HG02763 (cell line): ENCODE measurements at regions not wholly inside any gene's neighbourhood (a gene's known extent, or its start where the extent isn't known, plus 50 kb on each side); places are given as distances from the start of the nearest gene placed in this dataset.

Experiments
- ATAC-seq: cut with Tn5 transposase; IDR thresholded peaks from one replicate; pipeline ENCODE4 v1.9.1; 2021; ENCODE audit warnings: mild to moderate bottlenecking, moderate library complexity; ENCODE audit not compliant: unreplicated experiment

DNA sequence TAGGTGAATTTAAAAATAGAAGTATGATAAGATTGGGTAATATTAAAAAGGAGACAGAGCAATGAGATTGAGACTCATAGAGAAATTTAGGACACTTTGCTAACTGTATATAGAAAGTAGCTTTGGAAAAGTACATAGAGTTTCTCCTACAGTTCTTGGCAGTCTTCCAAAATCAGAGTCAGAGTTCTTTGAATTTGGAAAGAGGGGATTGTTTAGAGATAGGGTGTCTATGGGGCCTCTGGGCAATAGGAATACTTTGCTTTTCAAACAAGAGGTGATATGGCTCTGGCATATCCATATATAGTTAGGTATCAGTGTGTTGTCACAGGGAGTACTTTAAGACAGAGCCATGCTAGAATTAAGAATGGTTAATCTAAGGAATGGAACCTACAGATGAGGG lies 477.1 kb upstream of the KCNMB2 start:
- no peak for ATAC-seq

DNA sequence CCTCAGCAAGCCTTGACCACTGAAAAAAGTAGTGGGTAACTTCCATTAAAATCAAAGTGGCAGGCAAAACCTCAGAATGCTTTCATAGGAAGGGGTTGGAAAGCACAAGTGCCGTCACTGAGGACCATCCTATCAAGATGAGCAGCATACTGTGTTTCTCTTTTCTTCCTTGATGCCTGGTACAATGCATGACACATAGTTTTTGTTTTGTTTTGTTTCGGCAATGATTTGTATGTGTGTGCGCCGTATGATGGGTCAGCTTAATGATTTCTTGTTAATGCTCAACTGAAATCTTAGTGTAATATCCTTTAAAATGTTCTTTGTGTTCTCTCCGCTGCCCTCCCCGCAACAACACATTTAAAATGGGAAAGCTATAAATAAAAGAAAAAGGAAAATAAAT lies 476.4 kb upstream of the KCNMB2 start:
- ATAC-seq, result no peak

DNA sequence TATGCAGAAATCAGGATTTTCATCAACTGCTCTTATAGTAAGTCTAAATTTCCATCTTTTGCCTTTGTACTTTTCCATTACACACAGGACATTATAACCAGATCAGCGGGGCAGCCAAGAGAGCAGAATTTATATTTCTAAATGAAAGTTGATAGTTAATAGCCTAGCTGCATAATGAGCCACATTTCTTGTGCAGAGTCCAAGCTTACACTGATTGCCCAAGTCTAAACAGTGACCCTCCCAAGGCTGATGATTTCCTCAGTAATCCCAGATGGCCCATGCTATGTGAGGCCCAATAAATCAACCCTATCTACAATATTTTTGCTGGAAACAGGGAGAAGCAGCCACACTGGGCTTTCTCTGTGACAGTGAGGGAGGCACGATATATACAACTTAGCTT lies 475.8 kb upstream of the KCNMB2 start:
- no peak for ATAC-seq

DNA sequence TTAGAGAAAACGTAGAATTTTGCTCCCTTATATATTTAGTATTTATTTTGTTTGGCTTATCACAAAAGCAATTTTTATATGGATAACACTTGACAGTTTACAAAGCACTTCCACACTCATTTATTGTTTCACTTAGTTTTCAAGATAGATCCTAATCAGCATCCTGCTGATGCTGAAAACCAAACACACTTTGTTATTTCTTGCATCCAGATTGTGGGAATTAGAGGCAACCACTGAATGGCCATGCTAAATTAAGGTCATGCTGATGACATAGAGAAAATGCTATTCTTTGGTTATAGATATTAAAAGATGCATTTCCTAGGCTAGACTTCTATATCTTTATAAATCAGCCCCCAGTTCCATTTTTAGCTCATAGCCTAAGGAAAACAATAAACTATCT lies 474.1 kb upstream of the KCNMB2 start:
- no peak for ATAC-seq

GRCh38 chr3:178063461-178063860 lies 472.8 kb upstream of the KCNMB2 start:
- no peak for ATAC-seq

- no peak for ATAC-seq
These were observed 468.5 kb upstream of the KCNMB2 start for GRCh38 chr3:178067721-178068120.

GRCh38 chr3:178072391-178073305 lies 463.6 kb upstream of the KCNMB2 start:
- no peak for ATAC-seq

- no peak for ATAC-seq
These were observed 462.9 kb upstream of the KCNMB2 start for GRCh38 chr3:178073366-178073765.

DNA sequence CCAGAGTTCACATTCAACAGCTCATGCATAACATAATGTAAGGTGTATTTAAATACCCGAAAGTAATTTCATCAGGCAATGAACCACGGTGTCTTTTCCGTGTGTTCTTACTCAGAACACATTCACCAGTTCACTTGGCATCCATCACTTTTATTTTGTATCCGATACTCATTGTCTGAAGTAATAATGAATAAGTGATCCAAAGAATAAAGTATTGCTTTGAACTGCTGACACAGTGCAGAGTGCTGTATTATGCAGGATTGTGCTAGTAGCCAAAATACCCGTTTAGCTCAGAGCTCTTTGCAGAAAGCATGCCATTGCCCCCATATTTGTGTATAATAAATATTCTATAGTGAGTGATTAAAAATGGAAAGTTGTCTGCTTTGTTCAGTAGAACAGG lies 460.9 kb upstream of the KCNMB2 start:
- ATAC-seq, result no peak

GRCh38 chr3:178078953-178079352 lies 457.3 kb upstream of the KCNMB2 start:
- no peak for ATAC-seq

GRCh38 chr3:178079966-178080365 lies 456.3 kb upstream of the KCNMB2 start:
- ATAC-seq, result no peak

DNA sequence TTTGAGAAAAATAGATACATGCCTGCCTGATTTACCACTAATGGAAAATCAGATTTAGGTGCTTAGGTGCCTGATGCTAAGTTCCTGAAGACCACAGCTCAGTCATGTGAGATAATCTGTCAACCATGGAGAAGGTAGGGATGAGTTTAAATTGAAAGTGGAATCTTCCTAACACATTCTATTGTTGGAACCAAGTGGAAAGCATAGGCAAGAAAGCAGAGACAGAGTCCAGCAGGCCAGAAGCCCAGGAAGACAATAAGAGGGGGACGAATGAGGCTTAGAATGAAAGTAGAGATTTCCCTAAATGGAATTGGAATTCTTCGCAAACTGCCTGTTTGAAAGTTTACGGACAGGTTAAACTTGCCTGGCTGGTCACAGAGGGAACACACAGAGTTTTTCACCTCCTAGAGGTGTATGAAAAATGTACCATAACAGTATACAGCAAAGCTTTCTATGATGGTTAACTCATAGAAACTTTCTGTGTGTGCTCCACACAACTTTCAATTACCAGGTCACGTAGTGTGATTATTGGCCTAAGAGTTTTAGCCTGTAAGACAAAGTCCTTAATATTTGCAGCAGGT lies 453.8 kb upstream of the KCNMB2 start:
- ATAC-seq, result no peak

DNA sequence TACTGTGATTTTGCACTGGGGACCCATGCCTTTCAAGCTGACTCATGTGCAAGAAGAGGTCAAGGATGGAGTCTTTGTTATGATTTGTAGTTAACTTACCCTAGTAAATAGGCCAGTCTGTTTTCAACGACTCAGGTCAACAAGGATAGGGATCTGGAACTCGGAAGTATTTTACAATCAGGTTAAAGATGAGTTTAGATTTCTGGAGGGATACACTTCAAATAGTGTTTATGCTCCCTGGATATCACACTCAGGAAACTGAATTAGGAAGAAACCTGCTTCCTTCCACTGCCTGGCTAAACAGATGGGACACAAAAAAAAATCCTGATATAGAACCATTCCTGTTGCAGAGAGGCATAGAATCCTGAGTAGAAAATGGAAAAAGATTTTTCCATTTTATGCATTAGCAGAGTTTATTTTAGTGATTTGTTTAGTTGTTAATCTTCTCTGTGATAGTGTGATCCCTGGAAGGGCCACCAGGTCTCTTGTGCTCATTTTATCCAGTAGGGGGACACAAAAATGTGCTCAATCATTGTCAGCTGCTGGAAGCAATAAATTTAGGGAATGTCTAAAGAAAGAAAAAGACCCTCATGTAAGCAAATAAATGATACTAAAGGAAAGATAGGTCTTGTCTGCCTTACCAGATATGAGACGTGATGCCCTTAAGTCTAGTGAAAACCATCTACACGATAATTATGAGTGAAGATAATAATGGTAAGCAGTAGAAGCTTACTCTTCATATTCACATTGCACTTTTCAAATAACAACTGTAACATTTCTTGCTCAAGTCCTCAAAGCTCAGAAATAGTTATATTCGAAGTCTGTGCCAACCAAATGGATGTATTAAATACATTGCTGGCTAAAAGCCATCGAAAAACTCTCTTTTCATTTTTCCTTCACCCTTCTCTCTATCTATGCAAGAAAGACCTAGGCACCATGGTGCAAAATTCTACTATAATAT lies 452.1 kb upstream of the KCNMB2 start:
- ATAC-seq, result no peak

DNA sequence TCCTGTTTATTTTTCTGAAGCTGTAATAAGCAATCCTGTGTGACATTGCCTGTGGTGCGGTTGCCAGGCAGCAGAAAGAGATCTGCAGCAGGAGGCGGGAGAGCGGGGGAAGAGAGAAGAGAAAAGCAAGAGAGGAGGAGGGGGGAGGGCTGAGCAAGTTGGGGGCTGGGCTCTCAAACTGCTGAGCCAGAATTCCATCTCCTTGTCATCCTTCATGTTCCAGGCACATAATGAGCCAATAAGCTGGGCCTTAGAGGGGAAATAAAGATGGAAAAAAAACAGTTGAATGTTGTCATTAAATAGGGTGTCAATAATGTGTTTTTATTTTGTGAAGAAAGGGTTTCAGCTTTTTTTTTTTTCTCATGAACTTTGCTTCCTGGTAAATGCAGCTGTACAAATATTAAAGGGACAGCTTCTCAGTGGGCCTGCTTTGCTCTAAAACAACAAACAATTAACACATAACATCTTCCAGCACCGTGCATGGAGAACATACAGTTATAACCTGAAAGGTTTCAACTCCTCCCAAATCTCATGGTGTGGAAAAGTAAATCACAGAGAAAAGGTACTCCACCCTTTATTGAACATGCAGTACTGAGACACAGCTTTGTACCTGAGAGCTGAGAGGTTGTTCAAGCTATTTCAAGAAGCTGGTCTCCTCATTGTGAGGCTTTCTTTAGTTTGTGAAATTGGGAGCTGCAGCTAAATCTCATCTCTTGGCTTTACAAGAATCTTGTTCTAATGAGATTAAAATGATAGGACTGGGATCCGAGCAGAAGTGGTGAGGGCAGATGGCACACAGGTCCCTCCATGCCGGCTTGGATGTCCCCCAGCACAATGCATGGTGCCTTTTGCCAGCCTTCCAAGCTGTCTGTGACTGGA lies 451.1 kb upstream of the KCNMB2 start:
- ATAC-seq, result no peak

GRCh38 chr3:178085817-178086123 lies 450.5 kb upstream of the KCNMB2 start:
- no peak for ATAC-seq

- ATAC-seq, result no peak
These were observed 450.0 kb upstream of the KCNMB2 start for GRCh38 chr3:178086144-178086825.

DNA sequence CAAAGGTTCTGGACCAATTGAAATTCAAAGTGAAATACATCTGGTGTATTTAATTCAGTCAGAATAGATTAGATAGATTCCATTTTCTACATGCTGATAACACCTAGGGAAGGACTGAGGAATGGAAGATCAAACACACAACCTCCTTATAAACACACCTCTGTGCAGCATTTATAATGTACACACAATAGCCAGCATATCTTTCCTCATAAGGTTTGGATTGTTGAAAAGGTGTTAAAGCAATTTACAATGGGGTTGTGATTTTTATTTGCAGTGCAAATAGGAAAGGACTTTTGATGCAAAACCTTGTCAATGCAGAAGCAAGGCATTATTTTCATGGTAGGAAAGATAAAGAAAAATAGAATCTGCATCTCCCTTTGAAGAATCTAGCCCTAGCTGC lies 448.9 kb upstream of the KCNMB2 start:
- ATAC-seq, result no peak

GRCh38 chr3:178088963-178089362 lies 447.3 kb upstream of the KCNMB2 start:
- no peak for ATAC-seq

DNA sequence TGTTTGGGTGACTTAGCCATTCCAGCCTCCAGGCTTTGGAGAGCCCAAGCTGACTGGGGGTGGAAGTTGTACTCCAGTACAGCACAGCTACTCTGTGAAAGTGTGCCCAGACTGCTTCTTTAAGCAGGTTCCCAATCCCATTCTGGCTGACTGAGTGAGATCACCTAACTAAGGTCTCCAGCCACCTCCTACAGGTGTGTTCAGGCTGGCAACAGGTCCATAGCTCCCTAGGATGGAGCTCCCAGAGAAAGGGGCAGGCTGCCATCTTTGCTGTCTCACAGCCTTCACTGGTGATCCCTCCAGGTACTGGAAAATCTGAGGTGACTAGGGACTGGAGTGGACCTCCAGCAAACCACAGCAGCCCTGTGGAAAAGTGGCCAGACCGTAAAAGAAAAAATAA lies 445.3 kb upstream of the KCNMB2 start:
- ATAC-seq, result no peak

DNA sequence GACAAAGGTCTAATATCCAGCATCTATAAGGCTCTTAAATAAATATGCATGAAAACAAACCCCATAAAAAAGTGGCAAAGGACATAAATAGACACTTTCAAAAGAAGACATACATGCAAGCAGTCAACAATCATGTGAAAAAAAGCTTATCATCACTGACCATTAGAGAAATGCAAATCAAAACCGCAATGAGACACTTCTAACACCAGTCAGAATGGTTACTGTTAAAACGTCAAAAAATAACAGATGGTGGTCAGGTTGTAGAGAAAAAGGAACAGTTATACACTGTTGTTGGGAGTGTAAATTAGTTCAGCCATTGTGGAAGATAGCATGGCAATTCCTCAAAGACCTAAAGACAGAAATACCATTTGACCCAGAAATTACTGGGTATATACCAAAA lies 440.7 kb upstream of the KCNMB2 start:
- no peak for ATAC-seq
